GM23338 (cell line): ENCODE measurements at regions not wholly inside any gene's neighbourhood (a gene's known extent, or its start where the extent isn't known, plus 50 kb on each side); places are given as distances from the start of the nearest gene placed in this dataset.

ENCODE experiments used
- ATAC-seq: fragments of 200-7000 bp; cut with Tn5 transposase; 3 replicates; pipeline ENCODE4 v1.9.1; 2020
- DNase-seq: peaks from one replicate; pipeline ENCODE4 v3.0.0-alpha.2; 2015; ENCODE audit warnings: low spot score
- H2AFZ ChIP-seq: fragments of 200-600 bp; sonication (generic); 2 replicates; pipeline ENCODE4 v1.8.0; 2016; ENCODE audit warnings: antibody characterized with exemption, mild to moderate bottlenecking, moderate library complexity
- H3F3A ChIP-seq: fragments of 200-600 bp; sonication (generic); replicated peaks from 2 replicates; pipeline ENCODE4 v1.8.0; 2017; ENCODE audit warnings: antibody characterized with exemption, mixed run types, low read depth
- H3K27ac ChIP-seq: fragments of 200-600 bp; sonication (generic); 2 replicates; pipeline ENCODE4 v1.6.1; 2016; ENCODE audit warnings: low read depth
- H3K27me3 ChIP-seq: fragments of 200-600 bp; sonication (generic); 2 replicates; pipeline ENCODE4 v1.8.0; 2016; ENCODE audit warnings: mild to moderate bottlenecking, mixed run types, moderate library complexity; ENCODE audit not compliant: insufficient read depth
- H3K36me3 ChIP-seq: fragments of 200-600 bp; sonication (generic); 2 replicates; pipeline ENCODE4 v1.8.0; 2016; ENCODE audit warnings: mild to moderate bottlenecking; ENCODE audit not compliant: insufficient read depth
- H3K4me1 ChIP-seq: fragments of 200-600 bp; sonication (generic); 2 replicates; pipeline ENCODE4 v1.8.0; 2016; ENCODE audit warnings: mild to moderate bottlenecking, moderate library complexity; ENCODE audit not compliant: insufficient read depth
- H3K4me2 ChIP-seq: fragments of 200-600 bp; sonication (generic); 2 replicates; pipeline ENCODE4 v1.7.1; 2017; ENCODE audit warnings: mixed run types
- H3K4me3 ChIP-seq: fragments of 200-600 bp; sonication (generic); 2 replicates; pipeline ENCODE4 v1.6.1; 2016; ENCODE audit warnings: mixed run types
- H3K79me2 ChIP-seq: fragments of 200-600 bp; sonication (generic); replicated peaks from 2 replicates; pipeline ENCODE4 v1.8.0; 2017; ENCODE audit warnings: mild to moderate bottlenecking; ENCODE audit not compliant: insufficient read depth
- H3K9me2 ChIP-seq: fragments of 200-600 bp; sonication (generic); 2 replicates; pipeline ENCODE4 v1.8.0; 2017; ENCODE audit not compliant: insufficient read depth
- H4K20me1 ChIP-seq: fragments of 200-600 bp; sonication (generic); replicated peaks from 2 replicates; pipeline ENCODE4 v1.8.0; 2017; ENCODE audit warnings: mild to moderate bottlenecking; ENCODE audit not compliant: insufficient read depth
- H3K27ac Mint-ChIP-seq: 2 replicates; pipeline ENCODE4 v1.8.0; 2020; ENCODE audit warnings: inconsistent platforms, mild to moderate bottlenecking, moderate library complexity, mixed read lengths
- H3K27me3 Mint-ChIP-seq: 3 replicates; pipeline ENCODE4 v1.8.0; 2022; ENCODE audit warnings: low read depth, mild to moderate bottlenecking, moderate library complexity, mixed read lengths, inconsistent platforms; ENCODE audit not compliant: insufficient read depth, poor library complexity
- H3K36me3 Mint-ChIP-seq: 3 replicates; pipeline ENCODE4 v1.8.0; 2021; ENCODE audit warnings: low read depth, mild to moderate bottlenecking, inconsistent platforms, moderate library complexity, mixed read lengths
- H3K4me1 Mint-ChIP-seq: 3 replicates; pipeline ENCODE4 v1.8.0; 2020; ENCODE audit warnings: mild to moderate bottlenecking, inconsistent platforms, mixed read lengths
- H3K4me3 Mint-ChIP-seq: 3 replicates; pipeline ENCODE4 v1.8.0; 2021; ENCODE audit warnings: moderate library complexity, mild to moderate bottlenecking, inconsistent platforms, mixed read lengths
- H3K9me3 Mint-ChIP-seq: 3 replicates; pipeline ENCODE4 v1.8.0; 2020; ENCODE audit warnings: moderate library complexity, mild to moderate bottlenecking, inconsistent platforms, mixed read lengths
- CREB1 ChIP-seq: fragments of 250-450 bp; sonication (Bioruptor Pico); IDR thresholded peaks from 2 replicates; pipeline ENCODE4 v1.5.0; 2020; ENCODE audit warnings: low read depth, mild to moderate bottlenecking, moderate library complexity
- EZH2 ChIP-seq: fragments of 200-600 bp; sonication (generic); IDR thresholded peaks from one replicate; pipeline ENCODE4 v1.8.0; 2017; ENCODE audit warnings: antibody characterized with exemption, mild to moderate bottlenecking, low read depth; ENCODE audit not compliant: unreplicated experiment
- EZH2phosphoT487 ChIP-seq: fragments of 200-600 bp; sonication (generic); IDR thresholded peaks from one replicate; pipeline ENCODE4 v1.8.1; 2018; ENCODE audit warnings: antibody characterized with exemption; ENCODE audit not compliant: unreplicated experiment
- JUNB ChIP-seq: IDR thresholded peaks from one replicate; pipeline ENCODE4 v1.6.1; 2016; ENCODE audit warnings: antibody characterized with exemption; ENCODE audit not compliant: unreplicated experiment
- NANOG ChIP-seq: IDR thresholded peaks from 2 replicates; pipeline ENCODE4 v1.6.1; 2016; ENCODE audit warnings: antibody characterized with exemption, borderline replicate concordance
- POLR2AphosphoS5 ChIP-seq: IDR thresholded peaks from 2 replicates; pipeline ENCODE4 v1.6.1; 2016; ENCODE audit warnings: antibody characterized with exemption, low read depth
- STAT1 ChIP-seq: IDR thresholded peaks from one replicate; pipeline ENCODE4 v1.6.1; 2016; ENCODE audit warnings: antibody characterized with exemption; ENCODE audit not compliant: unreplicated experiment
- ZNF114 ChIP-seq: fragments of 250-450 bp; sonication (Bioruptor Pico); IDR thresholded peaks from 2 replicates; pipeline ENCODE4 v1.5.0; 2020; ENCODE audit warnings: mild to moderate bottlenecking, moderate library complexity
- ZNF331 ChIP-seq: fragments of 250-450 bp; sonication (Bioruptor Pico); IDR thresholded peaks from 2 replicates; pipeline ENCODE4 v1.5.0; 2020; ENCODE audit warnings: low read depth, mild to moderate bottlenecking, moderate library complexity
- TF ChIP-seq, protein P1 (sequence below), 2 experiments: fragments of 200-600 bp in 1 of 2; sonication (generic) in 1 of 2; conservative IDR thresholded peaks; 2 replicates each; pipeline versions ENCODE4 v1.5.1 to v1.6.1; 2016 to 2017; ENCODE audit warnings: antibody characterized with exemption in 2 of 2, low read depth in 2 of 2, mild to moderate bottlenecking in 2 of 2, moderate library complexity in 1 of 2
- TF ChIP-seq, protein P2 (sequence below): fragments of 250-450 bp; sonication (Bioruptor Pico); IDR thresholded peaks from 2 replicates; pipeline ENCODE4 v1.5.0; 2020; ENCODE audit warnings: mild to moderate bottlenecking, moderate library complexity
- TF ChIP-seq, protein P3 (sequence below): IDR thresholded peaks from one replicate; pipeline ENCODE4 v1.6.1; 2018; ENCODE audit warnings: antibody characterized with exemption; ENCODE audit not compliant: unreplicated experiment
- TF ChIP-seq, protein P4 (sequence below): IDR thresholded peaks from 2 replicates; pipeline ENCODE4 v1.6.1; 2016; ENCODE audit warnings: antibody characterized with exemption

DNA sequence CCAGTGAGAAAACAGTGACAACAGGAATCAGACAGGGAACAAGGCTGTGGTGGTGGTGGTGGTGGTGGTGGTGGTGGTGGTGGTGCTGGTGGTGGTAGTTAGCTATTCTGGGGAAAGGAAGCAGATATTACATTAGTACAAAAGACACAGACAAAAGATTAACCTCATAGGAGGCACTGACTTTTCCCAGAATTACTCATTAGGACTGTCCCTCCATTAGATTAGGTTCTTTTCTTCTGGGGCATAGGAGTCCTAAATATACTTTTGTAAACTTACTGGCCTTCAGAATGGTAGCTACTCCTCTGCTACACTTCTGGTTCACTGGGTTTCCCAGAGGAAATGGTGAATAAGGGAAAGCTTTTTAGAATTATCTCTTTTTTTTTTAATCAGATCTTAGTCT lies 156.6 kb upstream of the SEMA3D start:
- Mint-ChIP-seq H3K27me3 (no peaks in the 10 kb centered on the region), H3K27ac (no peak overlapping the region), H3K36me3 (no peaks in the 10 kb centered on the region), H3K4me3 (no peak overlapping the region), H3K4me1 (peaks cover 5% of the 10 kb centered on the region; the same call in 2 of the 3 replicates), H3K9me3 (no peaks in the 10 kb centered on the region)
- H3K27me3 ChIP-seq = no peaks in the 10 kb centered on the region
- no peak for TF ChIP-seq STAT1
- no peak for TF ChIP-seq POLR2AphosphoS5
- no peak for TF ChIP-seq CREB1 (CRISPR knock-in tag)
- TF ChIP-seq EZH2phosphoT487 = no peak
- TF ChIP-seq NANOG = no peak
- TF ChIP-seq, protein P1, sequence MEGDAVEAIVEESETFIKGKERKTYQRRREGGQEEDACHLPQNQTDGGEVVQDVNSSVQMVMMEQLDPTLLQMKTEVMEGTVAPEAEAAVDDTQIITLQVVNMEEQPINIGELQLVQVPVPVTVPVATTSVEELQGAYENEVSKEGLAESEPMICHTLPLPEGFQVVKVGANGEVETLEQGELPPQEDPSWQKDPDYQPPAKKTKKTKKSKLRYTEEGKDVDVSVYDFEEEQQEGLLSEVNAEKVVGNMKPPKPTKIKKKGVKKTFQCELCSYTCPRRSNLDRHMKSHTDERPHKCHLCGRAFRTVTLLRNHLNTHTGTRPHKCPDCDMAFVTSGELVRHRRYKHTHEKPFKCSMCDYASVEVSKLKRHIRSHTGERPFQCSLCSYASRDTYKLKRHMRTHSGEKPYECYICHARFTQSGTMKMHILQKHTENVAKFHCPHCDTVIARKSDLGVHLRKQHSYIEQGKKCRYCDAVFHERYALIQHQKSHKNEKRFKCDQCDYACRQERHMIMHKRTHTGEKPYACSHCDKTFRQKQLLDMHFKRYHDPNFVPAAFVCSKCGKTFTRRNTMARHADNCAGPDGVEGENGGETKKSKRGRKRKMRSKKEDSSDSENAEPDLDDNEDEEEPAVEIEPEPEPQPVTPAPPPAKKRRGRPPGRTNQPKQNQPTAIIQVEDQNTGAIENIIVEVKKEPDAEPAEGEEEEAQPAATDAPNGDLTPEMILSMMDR (conservative IDR thresholded peaks at IDR 0.05; ENCODE audit: low read depth in 2 of 2) = no peak
- TF ChIP-seq, protein P2, sequence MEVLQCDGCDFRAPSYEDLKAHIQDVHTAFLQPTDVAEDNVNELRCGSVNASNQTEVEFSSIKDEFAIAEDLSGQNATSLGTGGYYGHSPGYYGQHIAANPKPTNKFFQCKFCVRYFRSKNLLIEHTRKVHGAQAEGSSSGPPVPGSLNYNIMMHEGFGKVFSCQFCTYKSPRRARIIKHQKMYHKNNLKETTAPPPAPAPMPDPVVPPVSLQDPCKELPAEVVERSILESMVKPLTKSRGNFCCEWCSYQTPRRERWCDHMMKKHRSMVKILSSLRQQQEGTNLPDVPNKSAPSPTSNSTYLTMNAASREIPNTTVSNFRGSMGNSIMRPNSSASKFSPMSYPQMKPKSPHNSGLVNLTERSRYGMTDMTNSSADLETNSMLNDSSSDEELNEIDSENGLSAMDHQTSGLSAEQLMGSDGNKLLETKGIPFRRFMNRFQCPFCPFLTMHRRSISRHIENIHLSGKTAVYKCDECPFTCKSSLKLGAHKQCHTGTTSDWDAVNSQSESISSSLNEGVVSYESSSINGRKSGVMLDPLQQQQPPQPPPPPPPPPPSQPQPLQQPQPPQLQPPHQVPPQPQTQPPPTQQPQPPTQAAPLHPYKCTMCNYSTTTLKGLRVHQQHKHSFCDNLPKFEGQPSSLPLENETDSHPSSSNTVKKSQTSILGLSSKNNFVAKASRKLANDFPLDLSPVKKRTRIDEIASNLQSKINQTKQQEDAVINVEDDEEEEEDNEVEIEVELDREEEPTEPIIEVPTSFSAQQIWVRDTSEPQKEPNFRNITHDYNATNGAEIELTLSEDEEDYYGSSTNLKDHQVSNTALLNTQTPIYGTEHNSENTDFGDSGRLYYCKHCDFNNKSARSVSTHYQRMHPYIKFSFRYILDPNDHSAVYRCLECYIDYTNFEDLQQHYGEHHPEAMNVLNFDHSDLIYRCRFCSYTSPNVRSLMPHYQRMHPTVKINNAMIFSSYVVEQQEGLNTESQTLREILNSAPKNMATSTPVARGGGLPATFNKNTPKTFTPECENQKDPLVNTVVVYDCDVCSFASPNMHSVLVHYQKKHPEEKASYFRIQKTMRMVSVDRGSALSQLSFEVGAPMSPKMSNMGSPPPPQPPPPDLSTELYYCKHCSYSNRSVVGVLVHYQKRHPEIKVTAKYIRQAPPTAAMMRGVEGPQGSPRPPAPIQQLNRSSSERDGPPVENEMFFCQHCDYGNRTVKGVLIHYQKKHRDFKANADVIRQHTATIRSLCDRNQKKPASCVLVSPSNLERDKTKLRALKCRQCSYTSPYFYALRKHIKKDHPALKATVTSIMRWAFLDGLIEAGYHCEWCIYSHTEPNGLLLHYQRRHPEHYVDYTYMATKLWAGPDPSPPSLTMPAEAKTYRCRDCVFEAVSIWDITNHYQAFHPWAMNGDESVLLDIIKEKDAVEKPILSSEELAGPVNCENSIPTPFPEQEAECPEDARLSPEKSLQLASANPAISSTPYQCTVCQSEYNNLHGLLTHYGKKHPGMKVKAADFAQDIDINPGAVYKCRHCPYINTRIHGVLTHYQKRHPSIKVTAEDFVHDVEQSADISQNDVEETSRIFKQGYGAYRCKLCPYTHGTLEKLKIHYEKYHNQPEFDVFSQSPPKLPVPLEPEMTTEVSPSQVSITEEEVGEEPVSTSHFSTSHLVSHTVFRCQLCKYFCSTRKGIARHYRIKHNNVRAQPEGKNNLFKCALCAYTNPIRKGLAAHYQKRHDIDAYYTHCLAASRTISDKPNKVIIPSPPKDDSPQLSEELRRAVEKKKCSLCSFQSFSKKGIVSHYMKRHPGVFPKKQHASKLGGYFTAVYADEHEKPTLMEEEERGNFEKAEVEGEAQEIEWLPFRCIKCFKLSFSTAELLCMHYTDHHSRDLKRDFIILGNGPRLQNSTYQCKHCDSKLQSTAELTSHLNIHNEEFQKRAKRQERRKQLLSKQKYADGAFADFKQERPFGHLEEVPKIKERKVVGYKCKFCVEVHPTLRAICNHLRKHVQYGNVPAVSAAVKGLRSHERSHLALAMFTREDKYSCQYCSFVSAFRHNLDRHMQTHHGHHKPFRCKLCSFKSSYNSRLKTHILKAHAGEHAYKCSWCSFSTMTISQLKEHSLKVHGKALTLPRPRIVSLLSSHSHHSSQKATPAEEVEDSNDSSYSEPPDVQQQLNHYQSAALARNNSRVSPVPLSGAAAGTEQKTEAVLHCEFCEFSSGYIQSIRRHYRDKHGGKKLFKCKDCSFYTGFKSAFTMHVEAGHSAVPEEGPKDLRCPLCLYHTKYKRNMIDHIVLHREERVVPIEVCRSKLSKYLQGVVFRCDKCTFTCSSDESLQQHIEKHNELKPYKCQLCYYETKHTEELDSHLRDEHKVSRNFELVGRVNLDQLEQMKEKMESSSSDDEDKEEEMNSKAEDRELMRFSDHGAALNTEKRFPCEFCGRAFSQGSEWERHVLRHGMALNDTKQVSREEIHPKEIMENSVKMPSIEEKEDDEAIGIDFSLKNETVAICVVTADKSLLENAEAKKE (CRISPR knock-in tag) = no peak
- no peak for TF ChIP-seq ZNF114
- TF ChIP-seq JUNB = no peak
- TF ChIP-seq, protein P3, sequence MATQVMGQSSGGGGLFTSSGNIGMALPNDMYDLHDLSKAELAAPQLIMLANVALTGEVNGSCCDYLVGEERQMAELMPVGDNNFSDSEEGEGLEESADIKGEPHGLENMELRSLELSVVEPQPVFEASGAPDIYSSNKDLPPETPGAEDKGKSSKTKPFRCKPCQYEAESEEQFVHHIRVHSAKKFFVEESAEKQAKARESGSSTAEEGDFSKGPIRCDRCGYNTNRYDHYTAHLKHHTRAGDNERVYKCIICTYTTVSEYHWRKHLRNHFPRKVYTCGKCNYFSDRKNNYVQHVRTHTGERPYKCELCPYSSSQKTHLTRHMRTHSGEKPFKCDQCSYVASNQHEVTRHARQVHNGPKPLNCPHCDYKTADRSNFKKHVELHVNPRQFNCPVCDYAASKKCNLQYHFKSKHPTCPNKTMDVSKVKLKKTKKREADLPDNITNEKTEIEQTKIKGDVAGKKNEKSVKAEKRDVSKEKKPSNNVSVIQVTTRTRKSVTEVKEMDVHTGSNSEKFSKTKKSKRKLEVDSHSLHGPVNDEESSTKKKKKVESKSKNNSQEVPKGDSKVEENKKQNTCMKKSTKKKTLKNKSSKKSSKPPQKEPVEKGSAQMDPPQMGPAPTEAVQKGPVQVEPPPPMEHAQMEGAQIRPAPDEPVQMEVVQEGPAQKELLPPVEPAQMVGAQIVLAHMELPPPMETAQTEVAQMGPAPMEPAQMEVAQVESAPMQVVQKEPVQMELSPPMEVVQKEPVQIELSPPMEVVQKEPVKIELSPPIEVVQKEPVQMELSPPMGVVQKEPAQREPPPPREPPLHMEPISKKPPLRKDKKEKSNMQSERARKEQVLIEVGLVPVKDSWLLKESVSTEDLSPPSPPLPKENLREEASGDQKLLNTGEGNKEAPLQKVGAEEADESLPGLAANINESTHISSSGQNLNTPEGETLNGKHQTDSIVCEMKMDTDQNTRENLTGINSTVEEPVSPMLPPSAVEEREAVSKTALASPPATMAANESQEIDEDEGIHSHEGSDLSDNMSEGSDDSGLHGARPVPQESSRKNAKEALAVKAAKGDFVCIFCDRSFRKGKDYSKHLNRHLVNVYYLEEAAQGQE = no peak
- no peak for TF ChIP-seq ZNF331 (CRISPR knock-in tag)
- TF ChIP-seq, protein P4, sequence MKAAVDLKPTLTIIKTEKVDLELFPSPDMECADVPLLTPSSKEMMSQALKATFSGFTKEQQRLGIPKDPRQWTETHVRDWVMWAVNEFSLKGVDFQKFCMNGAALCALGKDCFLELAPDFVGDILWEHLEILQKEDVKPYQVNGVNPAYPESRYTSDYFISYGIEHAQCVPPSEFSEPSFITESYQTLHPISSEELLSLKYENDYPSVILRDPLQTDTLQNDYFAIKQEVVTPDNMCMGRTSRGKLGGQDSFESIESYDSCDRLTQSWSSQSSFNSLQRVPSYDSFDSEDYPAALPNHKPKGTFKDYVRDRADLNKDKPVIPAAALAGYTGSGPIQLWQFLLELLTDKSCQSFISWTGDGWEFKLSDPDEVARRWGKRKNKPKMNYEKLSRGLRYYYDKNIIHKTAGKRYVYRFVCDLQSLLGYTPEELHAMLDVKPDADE = no peak
- no peak for TF ChIP-seq EZH2
- H3K4me2 ChIP-seq = no peak overlapping the region
- no peaks in the 10 kb centered on the region for H3K79me2 ChIP-seq
- no peaks in the 10 kb centered on the region for H3F3A ChIP-seq
- ATAC-seq (no peak), DNase-seq (no peak)
- H2AFZ ChIP-seq = no peak overlapping the region
- no peak overlapping the region for H3K27ac ChIP-seq
- no peaks in the 10 kb centered on the region for H3K36me3 ChIP-seq
- H3K4me3 ChIP-seq = no peak overlapping the region
- H3K4me1 ChIP-seq = peaks cover 12% of the 10 kb centered on the region
- no peaks in the 10 kb centered on the region for H4K20me1 ChIP-seq
- H3K9me2 ChIP-seq = no peaks in the 10 kb centered on the region
